GM21737 (cell line): ENCODE measurements at regions not wholly inside any gene's neighbourhood (a gene's known extent, or its start where the extent isn't known, plus 50 kb on each side); places are given as distances from the start of the nearest gene placed in this dataset.

Experiments used
- ATAC-seq: cut with Tn5 transposase; IDR thresholded peaks from one replicate; pipeline ENCODE4 v1.9.1; 2021; ENCODE audit warnings: mild to moderate bottlenecking, moderate library complexity; ENCODE audit not compliant: unreplicated experiment

- no peak for ATAC-seq
Observed at GRCh38 chr11:80517701-80518100, 1076.9 kb upstream of the TENM4 start.

GRCh38 chr11:80515097-80515496 is 1074.3 kb upstream of the TENM4 start:
- no peak for ATAC-seq

- no peak for ATAC-seq
Observed at GRCh38 chr11:80512491-80512890, 1071.7 kb upstream of the TENM4 start.

- ATAC-seq = no peak
Observed at GRCh38 chr11:80505771-80506170, 1064.9 kb upstream of the TENM4 start.

GRCh38 chr11:80503990-80504389 is 1063.2 kb upstream of the TENM4 start:
- ATAC-seq = no peak

GRCh38 chr11:80502511-80502910 is 1061.7 kb upstream of the TENM4 start:
- no peak for ATAC-seq

GRCh38 chr11:80495116-80495515 is 1054.3 kb upstream of the TENM4 start:
- ATAC-seq = no peak

GRCh38 chr11:80487952-80488351 is 1047.1 kb upstream of the TENM4 start:
- no peak for ATAC-seq

GRCh38 chr11:80486678-80487077 is 1045.8 kb upstream of the TENM4 start:
- no peak for ATAC-seq

- ATAC-seq = no peak
Observed at GRCh38 chr11:80477178-80477577, 1036.3 kb upstream of the TENM4 start.

GRCh38 chr11:80473562-80473961 is 1032.7 kb upstream of the TENM4 start:
- no peak for ATAC-seq

- ATAC-seq = no peak
Observed at GRCh38 chr11:80469871-80470270, 1029.0 kb upstream of the TENM4 start.

- no peak for ATAC-seq
Observed at GRCh38 chr11:80466570-80466969, 1025.7 kb upstream of the TENM4 start.

GRCh38 chr11:80462211-80462610 is 1021.4 kb upstream of the TENM4 start:
- ATAC-seq = no peak

- ATAC-seq = no peak
Observed at GRCh38 chr11:80458376-80458775, 1017.5 kb upstream of the TENM4 start.

- ATAC-seq = no peak
Observed at GRCh38 chr11:80457823-80458222, 1017.0 kb upstream of the TENM4 start.

GRCh38 chr11:80455818-80456217 is 1015.0 kb upstream of the TENM4 start:
- no peak for ATAC-seq

- ATAC-seq = no peak
Observed at GRCh38 chr11:80451105-80451504, 1010.3 kb upstream of the TENM4 start.

GRCh38 chr11:80448709-80449108 is 1007.9 kb upstream of the TENM4 start:
- ATAC-seq = no peak

GRCh38 chr11:80443177-80443576 is 1002.3 kb upstream of the TENM4 start:
- no peak for ATAC-seq

- ATAC-seq = no peak
Observed at GRCh38 chr11:80441821-80442220, 1001.0 kb upstream of the TENM4 start.

- ATAC-seq = no peak
Observed at GRCh38 chr11:80440835-80441234, 1000.0 kb upstream of the TENM4 start.

- no peak for ATAC-seq
Observed at GRCh38 chr11:80436547-80436946, 995.7 kb upstream of the TENM4 start.

GRCh38 chr11:80435345-80435744 is 994.5 kb upstream of the TENM4 start:
- no peak for ATAC-seq
